ENCODE measurements at regions not wholly inside any gene's neighbourhood (a gene's known extent, or its start where the extent isn't known, plus 50 kb on each side); places are given as distances from the start of the nearest gene placed in this dataset.

- TF ChIP-seq, protein P1, sequence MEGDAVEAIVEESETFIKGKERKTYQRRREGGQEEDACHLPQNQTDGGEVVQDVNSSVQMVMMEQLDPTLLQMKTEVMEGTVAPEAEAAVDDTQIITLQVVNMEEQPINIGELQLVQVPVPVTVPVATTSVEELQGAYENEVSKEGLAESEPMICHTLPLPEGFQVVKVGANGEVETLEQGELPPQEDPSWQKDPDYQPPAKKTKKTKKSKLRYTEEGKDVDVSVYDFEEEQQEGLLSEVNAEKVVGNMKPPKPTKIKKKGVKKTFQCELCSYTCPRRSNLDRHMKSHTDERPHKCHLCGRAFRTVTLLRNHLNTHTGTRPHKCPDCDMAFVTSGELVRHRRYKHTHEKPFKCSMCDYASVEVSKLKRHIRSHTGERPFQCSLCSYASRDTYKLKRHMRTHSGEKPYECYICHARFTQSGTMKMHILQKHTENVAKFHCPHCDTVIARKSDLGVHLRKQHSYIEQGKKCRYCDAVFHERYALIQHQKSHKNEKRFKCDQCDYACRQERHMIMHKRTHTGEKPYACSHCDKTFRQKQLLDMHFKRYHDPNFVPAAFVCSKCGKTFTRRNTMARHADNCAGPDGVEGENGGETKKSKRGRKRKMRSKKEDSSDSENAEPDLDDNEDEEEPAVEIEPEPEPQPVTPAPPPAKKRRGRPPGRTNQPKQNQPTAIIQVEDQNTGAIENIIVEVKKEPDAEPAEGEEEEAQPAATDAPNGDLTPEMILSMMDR (IDR thresholded peaks at IDR 0.05): no peak
These were observed 319.1 kb downstream of the RAPGEF2 start for GRCh38 chr4:159422019-159422418.

- TF ChIP-seq, protein P1 (IDR thresholded peaks at IDR 0.05): no peak
These were observed 319.7 kb downstream of the RAPGEF2 start for GRCh38 chr4:159422626-159423025.

DNA sequence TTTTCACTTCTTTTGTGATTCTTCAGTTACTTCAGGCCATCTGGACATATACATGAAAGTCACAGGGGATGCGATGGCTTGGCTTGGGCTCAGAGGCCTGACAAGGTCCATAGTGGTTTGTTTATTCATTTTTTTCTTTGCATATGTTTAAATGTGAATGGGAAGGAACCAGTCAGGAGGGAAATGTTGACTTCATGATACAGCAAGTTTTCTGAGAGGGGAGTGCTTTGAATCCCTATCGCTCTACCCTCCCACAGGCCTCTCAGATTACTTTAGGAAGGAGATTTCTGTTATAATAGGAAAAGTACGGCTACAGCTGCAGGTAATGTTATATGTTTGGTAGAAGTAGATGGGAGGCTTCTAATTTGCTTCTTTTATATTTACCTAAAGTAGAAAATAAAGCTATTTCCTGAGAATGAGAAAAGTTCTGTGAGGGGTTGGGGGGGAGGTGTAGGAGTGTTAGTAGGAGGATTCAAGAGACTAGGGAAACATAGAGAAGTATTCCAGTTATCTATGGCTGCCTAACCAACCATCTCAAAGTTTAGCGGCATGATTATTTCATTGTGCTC, 322.9 kb downstream of the RAPGEF2 start:
- TF ChIP-seq, protein P1 (IDR thresholded peaks at IDR 0.05): no peak

GRCh38 chr4:159428293-159428692, 325.4 kb downstream of the RAPGEF2 start:
- TF ChIP-seq, protein P1 (IDR thresholded peaks at IDR 0.05): no peak

DNA sequence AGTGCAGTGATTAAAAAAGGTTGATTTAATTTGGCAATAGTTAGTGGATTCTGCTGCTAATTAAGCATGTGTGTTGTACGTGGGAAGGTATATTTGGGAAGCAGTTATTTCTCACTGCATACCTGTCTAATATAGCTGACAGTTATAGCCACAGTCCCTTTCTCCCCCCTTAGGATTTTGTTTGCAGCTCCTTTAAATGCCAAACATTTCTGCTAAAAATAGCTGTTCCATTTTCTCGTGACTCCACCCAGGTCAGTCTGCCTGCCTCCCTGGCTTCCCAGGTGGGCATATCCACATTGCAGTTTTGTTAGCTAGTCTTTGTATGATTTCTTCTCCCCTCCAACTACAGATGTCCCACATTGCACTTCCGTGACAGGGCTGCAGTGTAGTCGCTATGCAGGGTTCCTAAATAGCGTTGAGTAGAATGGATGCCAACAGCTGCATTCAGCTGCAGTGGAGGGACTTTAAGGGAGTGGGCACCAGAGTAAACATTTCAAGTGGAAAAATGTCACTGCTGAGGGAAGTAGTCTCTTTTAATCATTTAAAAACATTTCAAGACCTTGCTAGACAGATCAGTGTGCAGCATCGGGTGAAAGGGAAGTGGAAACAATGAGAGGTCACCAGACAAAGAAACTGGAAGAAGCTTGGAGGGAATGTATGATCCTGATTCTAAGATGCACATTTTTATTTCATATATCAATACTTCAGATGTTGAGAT, 326.3 kb downstream of the RAPGEF2 start:
- TF ChIP-seq, protein P1 (IDR thresholded peaks at IDR 0.05): no peak

GRCh38 chr4:159429693-159430035, 326.8 kb downstream of the RAPGEF2 start:
- TF ChIP-seq, protein P1 (IDR thresholded peaks at IDR 0.05): no peak

GRCh38 chr4:159430896-159431295, 328.0 kb downstream of the RAPGEF2 start:
- TF ChIP-seq, protein P1 (IDR thresholded peaks at IDR 0.05): no peak
